IgD-negative memory B cell (primary cell): ENCODE measurements at regions not wholly inside any gene's neighbourhood (a gene's known extent, or its start where the extent isn't known, plus 50 kb on each side); places are given as distances from the start of the nearest gene placed in this dataset.

Experiments
- H3K27ac Mint-ChIP-seq, 3 donors: one replicate each; pipeline ENCODE4 v1.8.0; 2020 to 2022; ENCODE audit warnings: mild to moderate bottlenecking in 3 of 3, mixed read lengths in 3 of 3, moderate library complexity in 1 of 3
- H3K27me3 Mint-ChIP-seq: one replicate; pipeline ENCODE4 v1.8.0; 2021; ENCODE audit warnings: mixed read lengths
- H3K36me3 Mint-ChIP-seq: one replicate; pipeline ENCODE4 v1.8.0; 2020; ENCODE audit warnings: mild to moderate bottlenecking, mixed read lengths
- H3K4me1 Mint-ChIP-seq, 3 donors: one replicate each; pipeline ENCODE4 v1.8.0; 2020 to 2022; ENCODE audit warnings: mixed read lengths in 3 of 3, mild to moderate bottlenecking in 1 of 3
- H3K4me3 Mint-ChIP-seq, 4 donors: one replicate each; pipeline ENCODE4 v1.8.0; 2020 to 2022; ENCODE audit warnings: mild to moderate bottlenecking in 4 of 4, mixed read lengths in 4 of 4, moderate library complexity in 3 of 4
- H3K9me3 Mint-ChIP-seq, 3 donors: one replicate each; pipeline ENCODE4 v1.8.0; 2020 to 2021; ENCODE audit warnings: mixed read lengths in 3 of 3, mild to moderate bottlenecking in 1 of 3

GRCh38 chr7:126378642-126379041 is 874.1 kb downstream of the GRM8 start:
- Mint-ChIP-seq H3K9me3 (peaks cover 0 to 2% (median 2%) of the 10 kb centered on the region in 3 donors), H3K4me3 (no peak overlapping the region), H3K36me3 (no peaks in the 10 kb centered on the region), H3K27ac (no peak overlapping the region), H3K27me3 (no peaks in the 10 kb centered on the region), H3K4me1 (no peaks in the 10 kb centered on the region)

- no peak overlapping the region for H3K27ac Mint-ChIP-seq
- no peaks in the 10 kb centered on the region for H3K27me3 Mint-ChIP-seq
- H3K4me3 Mint-ChIP-seq: no peak overlapping the region
- H3K36me3 Mint-ChIP-seq: no peaks in the 10 kb centered on the region
- no peaks in the 10 kb centered on the region for H3K9me3 Mint-ChIP-seq
- H3K4me1 Mint-ChIP-seq: peaks cover 0 to 5% (median 3%) of the 10 kb centered on the region in 3 donors
Observed at GRCh38 chr7:126370038-126370668, 882.6 kb downstream of the GRM8 start.

- no peaks in the 10 kb centered on the region for H3K9me3 Mint-ChIP-seq
- no peaks in the 10 kb centered on the region for H3K4me1 Mint-ChIP-seq
- no peaks in the 10 kb centered on the region for H3K36me3 Mint-ChIP-seq
- no peak overlapping the region for H3K4me3 Mint-ChIP-seq
- no peak overlapping the region for H3K27ac Mint-ChIP-seq
- no peaks in the 10 kb centered on the region for H3K27me3 Mint-ChIP-seq
Observed at GRCh38 chr7:126362746-126363145, 890.0 kb downstream of the GRM8 start.

GRCh38 chr7:126361183-126361582 is 891.6 kb downstream of the GRM8 start:
- no peaks in the 10 kb centered on the region for H3K36me3 Mint-ChIP-seq

GRCh38 chr7:126339813-126340212 is 912.9 kb downstream of the GRM8 start:
- Mint-ChIP-seq H3K27me3 (no peaks in the 10 kb centered on the region), H3K9me3 (peaks cover 0 to 4% (median 2%) of the 10 kb centered on the region in 3 donors), H3K36me3 (peaks cover 3% of the 10 kb centered on the region), H3K4me3 (no peak overlapping the region), H3K4me1 (no peaks in the 10 kb centered on the region), H3K27ac (no peak overlapping the region)

More at GRCh38 chr7:126361183-126361582, 891.6 kb downstream of the GRM8 start:
- peaks cover 0 to 4% (median 0%) of the 10 kb centered on the region in 3 donors for H3K9me3 Mint-ChIP-seq
- peaks cover 0 to 1% (median 0%) of the 10 kb centered on the region in 3 donors for H3K4me1 Mint-ChIP-seq
- no peak overlapping the region for H3K4me3 Mint-ChIP-seq
- no peak overlapping the region for H3K27ac Mint-ChIP-seq
- H3K27me3 Mint-ChIP-seq: no peaks in the 10 kb centered on the region

GRCh38 chr7:126305671-126306070 is 947.1 kb downstream of the GRM8 start:
- no peak overlapping the region for H3K27ac Mint-ChIP-seq
- H3K9me3 Mint-ChIP-seq: peaks cover 0 to 2% (median 0%) of the 10 kb centered on the region in 3 donors
- H3K4me1 Mint-ChIP-seq: no peaks in the 10 kb centered on the region

GRCh38 chr7:126303926-126304325 is 948.8 kb downstream of the GRM8 start:
- Mint-ChIP-seq H3K4me3 (no peak overlapping the region), H3K27ac (no peak overlapping the region), H3K4me1 (no peaks in the 10 kb centered on the region), H3K27me3 (no peaks in the 10 kb centered on the region), H3K9me3 (peaks cover 0 to 2% (median 0%) of the 10 kb centered on the region in 3 donors), H3K36me3 (no peaks in the 10 kb centered on the region)

More at GRCh38 chr7:126305671-126306070, 947.1 kb downstream of the GRM8 start:
- no peaks in the 10 kb centered on the region for H3K36me3 Mint-ChIP-seq
- no peaks in the 10 kb centered on the region for H3K27me3 Mint-ChIP-seq
- no peak overlapping the region for H3K4me3 Mint-ChIP-seq

GRCh38 chr7:126302639-126303038 is 950.1 kb downstream of the GRM8 start:
- Mint-ChIP-seq H3K27ac (no peak overlapping the region), H3K9me3 (peaks cover 0 to 5% (median 0%) of the 10 kb centered on the region in 3 donors), H3K27me3 (no peaks in the 10 kb centered on the region), H3K36me3 (no peaks in the 10 kb centered on the region), H3K4me1 (no peaks in the 10 kb centered on the region), H3K4me3 (no peak overlapping the region)

GRCh38 chr7:126286317-126286716 is 966.4 kb downstream of the GRM8 start:
- Mint-ChIP-seq H3K27me3 (no peaks in the 10 kb centered on the region), H3K27ac (no peak overlapping the region), H3K4me3 (no peak overlapping the region), H3K36me3 (no peaks in the 10 kb centered on the region), H3K4me1 (no peaks in the 10 kb centered on the region), H3K9me3 (no peaks in the 10 kb centered on the region)

- no peaks in the 10 kb centered on the region for H3K4me1 Mint-ChIP-seq
- no peak overlapping the region for H3K4me3 Mint-ChIP-seq
- H3K27me3 Mint-ChIP-seq: no peaks in the 10 kb centered on the region
- H3K27ac Mint-ChIP-seq: no peak overlapping the region
- no peaks in the 10 kb centered on the region for H3K36me3 Mint-ChIP-seq
- H3K9me3 Mint-ChIP-seq: peaks cover 4 to 5% (median 5%) of the 10 kb centered on the region in 3 donors
Observed at GRCh38 chr7:126236261-126236660, 1016.5 kb downstream of the GRM8 start.

GRCh38 chr7:126228356-126229061 is 1024.2 kb downstream of the GRM8 start:
- Mint-ChIP-seq H3K4me1 (no peaks in the 10 kb centered on the region), H3K4me3 (no peak overlapping the region), H3K36me3 (no peaks in the 10 kb centered on the region), H3K27me3 (no peaks in the 10 kb centered on the region), H3K27ac (no peak overlapping the region), H3K9me3 (peaks cover 0 to 6% (median 0%) of the 10 kb centered on the region in 3 donors)

GRCh38 chr7:126227643-126228042 is 1025.1 kb downstream of the GRM8 start:
- no peaks in the 10 kb centered on the region for H3K36me3 Mint-ChIP-seq
- no peaks in the 10 kb centered on the region for H3K27me3 Mint-ChIP-seq
- no peak overlapping the region for H3K27ac Mint-ChIP-seq
- peaks cover 0 to 1% (median 0%) of the 10 kb centered on the region in 3 donors for H3K9me3 Mint-ChIP-seq
- no peak overlapping the region for H3K4me3 Mint-ChIP-seq
- H3K4me1 Mint-ChIP-seq: no peaks in the 10 kb centered on the region

GRCh38 chr7:126227055-126227454 is 1025.7 kb downstream of the GRM8 start:
- no peak overlapping the region for H3K4me3 Mint-ChIP-seq
- H3K9me3 Mint-ChIP-seq: peaks cover 0 to 1% (median 0%) of the 10 kb centered on the region in 3 donors
- H3K36me3 Mint-ChIP-seq: no peaks in the 10 kb centered on the region
- H3K4me1 Mint-ChIP-seq: no peaks in the 10 kb centered on the region
- no peak overlapping the region for H3K27ac Mint-ChIP-seq
- no peaks in the 10 kb centered on the region for H3K27me3 Mint-ChIP-seq

- Mint-ChIP-seq H3K4me1 (no peaks in the 10 kb centered on the region), H3K4me3 (no peak overlapping the region), H3K27ac (no peak overlapping the region), H3K27me3 (no peaks in the 10 kb centered on the region), H3K9me3 (peaks cover 1 to 7% (median 3%) of the 10 kb centered on the region in 3 donors), H3K36me3 (no peaks in the 10 kb centered on the region)
Observed at GRCh38 chr7:126223729-126224128, 1029.0 kb downstream of the GRM8 start.

- Mint-ChIP-seq H3K4me3 (no peak overlapping the region), H3K9me3 (peaks cover 1 to 7% (median 3%) of the 10 kb centered on the region in 3 donors), H3K27me3 (no peaks in the 10 kb centered on the region), H3K4me1 (no peaks in the 10 kb centered on the region), H3K27ac (no peak overlapping the region), H3K36me3 (no peaks in the 10 kb centered on the region)
Observed at GRCh38 chr7:126222782-126223181, 1030.0 kb downstream of the GRM8 start.

GRCh38 chr7:126215785-126216184 is 1037.0 kb downstream of the GRM8 start:
- H3K27me3 Mint-ChIP-seq: no peaks in the 10 kb centered on the region
- H3K9me3 Mint-ChIP-seq: peaks cover 0 to 7% (median 3%) of the 10 kb centered on the region in 3 donors
- no peaks in the 10 kb centered on the region for H3K4me1 Mint-ChIP-seq
- H3K4me3 Mint-ChIP-seq: no peak overlapping the region
- H3K36me3 Mint-ChIP-seq: no peaks in the 10 kb centered on the region
- H3K27ac Mint-ChIP-seq: peak overlapping the region in 1 of 3 donors; percentile 37
